HG02981 (cell line): ENCODE measurements at regions not wholly inside any gene's neighbourhood (a gene's known extent, or its start where the extent isn't known, plus 50 kb on each side); places are given as distances from the start of the nearest gene placed in this dataset.

Experiments
- ATAC-seq: cut with Tn5 transposase; IDR thresholded peaks from one replicate; pipeline ENCODE4 v1.9.1; 2021; ENCODE audit warnings: mild to moderate bottlenecking, moderate library complexity; ENCODE audit not compliant: unreplicated experiment

- ATAC-seq = no peak
These were observed 127.2 kb upstream of the NPY2R start for GRCh38 chr4:155081222-155081621.

GRCh38 chr4:155085843-155086530 is 122.4 kb upstream of the NPY2R start:
- ATAC-seq = no peak

GRCh38 chr4:155094201-155094820 is 114.1 kb upstream of the NPY2R start:
- ATAC-seq = no peak

- no peak for ATAC-seq
These were observed 109.2 kb upstream of the NPY2R start for GRCh38 chr4:155099231-155099630.

- no peak for ATAC-seq
These were observed 101.8 kb upstream of the NPY2R start for GRCh38 chr4:155106629-155107028.

GRCh38 chr4:155107059-155107458 is 101.4 kb upstream of the NPY2R start:
- no peak for ATAC-seq

- ATAC-seq = no peak
These were observed 93.6 kb upstream of the NPY2R start for GRCh38 chr4:155114790-155115189.

- ATAC-seq = no peak
These were observed 89.4 kb upstream of the NPY2R start for GRCh38 chr4:155119006-155119405.

- ATAC-seq = no peak
These were observed 87.9 kb upstream of the NPY2R start for GRCh38 chr4:155120536-155120935.

- ATAC-seq = no peak
These were observed 86.1 kb upstream of the NPY2R start for GRCh38 chr4:155122382-155122781.

GRCh38 chr4:155134136-155134535 is 74.3 kb upstream of the NPY2R start:
- ATAC-seq = no peak

GRCh38 chr4:155140889-155141288 is 67.5 kb upstream of the NPY2R start:
- ATAC-seq = no peak

- ATAC-seq = no peak
These were observed 64.9 kb upstream of the NPY2R start for GRCh38 chr4:155143512-155143911.
